HL-60 (cell line): ENCODE measurements at regions not wholly inside any gene's neighbourhood (a gene's known extent, or its start where the extent isn't known, plus 50 kb on each side); places are given as distances from the start of the nearest gene placed in this dataset.

Experiments
- DNase-seq, 2 experiments: peaks; one replicate each; pipeline ENCODE4 v3.0.0-alpha.2; 2010 to 2020; ENCODE audit warnings: low read depth in 1 of 2, low spot score in 1 of 2
- H3K27ac ChIP-seq: fragments of 250-450 bp; sonication (Bioruptor Pico); replicated peaks from 2 replicates; pipeline ENCODE4 v1.5.1; 2020; ENCODE audit warnings: mild to moderate bottlenecking, moderate library complexity
- H3K27me3 ChIP-seq: fragments of 250-450 bp; sonication (Bioruptor Pico); 2 replicates; pipeline ENCODE4 v1.5.1; 2021; ENCODE audit warnings: mild to moderate bottlenecking, moderate library complexity; ENCODE audit not compliant: insufficient read depth, poor library complexity, severe bottlenecking
- H3K4me3 ChIP-seq: replicated peaks from 2 replicates; pipeline ENCODE4 v1.5.1; 2011; ENCODE audit warnings: mild to moderate bottlenecking, control low read depth, low read length; ENCODE audit not compliant: insufficient read depth
- CTCF ChIP-seq: IDR thresholded peaks from one replicate; pipeline ENCODE4 v1.5.1; 2011; ENCODE audit warnings: low read length, control low read depth, inconsistent platforms; ENCODE audit not compliant: insufficient read depth
- GABPA ChIP-seq: IDR thresholded peaks from 2 replicates; pipeline ENCODE4 v1.6.1; 2012; ENCODE audit warnings: low read depth
- POLR2AphosphoS5 ChIP-seq: IDR thresholded peaks from 2 replicates; pipeline ENCODE4 v1.6.1; 2012; ENCODE audit warnings: low read depth
- REST ChIP-seq: IDR thresholded peaks from 2 replicates; pipeline ENCODE4 v1.6.1; 2012; ENCODE audit warnings: low read depth; ENCODE audit not compliant: insufficient replicate concordance
- SPI1 ChIP-seq: IDR thresholded peaks from 2 replicates; pipeline ENCODE4 v1.6.1; 2012; ENCODE audit warnings: low read depth, mild to moderate bottlenecking, borderline replicate concordance

GRCh38 chr13:40181203-40181845 is 485.1 kb downstream of the FOXO1 start:
- no peak for DNase-seq
- no peak overlapping the region for H3K4me3 ChIP-seq
- no peak overlapping the region for H3K27ac ChIP-seq
- peaks cover 5% of the 10 kb centered on the region for H3K27me3 ChIP-seq
- no peak for TF ChIP-seq CTCF

- DNase-seq, result no peak
- TF ChIP-seq REST, result no peak
- TF ChIP-seq POLR2AphosphoS5, result no peak
- TF ChIP-seq SPI1, result no peak
- TF ChIP-seq CTCF, result no peak
- TF ChIP-seq GABPA, result no peak
Observed at GRCh38 chr13:40182591-40182990, 483.9 kb downstream of the FOXO1 start.

GRCh38 chr13:40185414-40185813 is 481.0 kb downstream of the FOXO1 start:
- DNase-seq, result no peak

More at GRCh38 chr13:40182591-40182990, 483.9 kb downstream of the FOXO1 start:
- Histone ChIP-seq H3K27me3 (peaks cover 5% of the 10 kb centered on the region), H3K4me3 (no peak overlapping the region), H3K27ac (no peak overlapping the region)

GRCh38 chr13:40186041-40186440 is 480.4 kb downstream of the FOXO1 start:
- no peak for TF ChIP-seq SPI1
- no peak for TF ChIP-seq REST
- no peak for TF ChIP-seq CTCF
- no peak for TF ChIP-seq GABPA
- Histone ChIP-seq H3K4me3 (no peak overlapping the region), H3K27ac (no peak overlapping the region), H3K27me3 (peaks cover 5% of the 10 kb centered on the region)
- no peak for DNase-seq

More at GRCh38 chr13:40185414-40185813, 481.0 kb downstream of the FOXO1 start:
- no peak overlapping the region for H3K27ac ChIP-seq
- H3K4me3 ChIP-seq, result no peak overlapping the region
- H3K27me3 ChIP-seq, result peaks cover 5% of the 10 kb centered on the region
- TF ChIP-seq REST, result no peak
- TF ChIP-seq SPI1, result peak; percentile 79
